DMS114 treated with DMSO at 0.1 percent for 48 hours (cell line): ENCODE measurements at regions not wholly inside any gene's neighbourhood (a gene's known extent, or its start where the extent isn't known, plus 50 kb on each side); places are given as distances from the start of the nearest gene placed in this dataset.

Experiments used
- DNase-seq: peaks from one replicate; lab custom pipeline; 2025; ENCODE audit not compliant: unreplicated experiment; lab: John Stamatoyannopoulos, UW

DNA sequence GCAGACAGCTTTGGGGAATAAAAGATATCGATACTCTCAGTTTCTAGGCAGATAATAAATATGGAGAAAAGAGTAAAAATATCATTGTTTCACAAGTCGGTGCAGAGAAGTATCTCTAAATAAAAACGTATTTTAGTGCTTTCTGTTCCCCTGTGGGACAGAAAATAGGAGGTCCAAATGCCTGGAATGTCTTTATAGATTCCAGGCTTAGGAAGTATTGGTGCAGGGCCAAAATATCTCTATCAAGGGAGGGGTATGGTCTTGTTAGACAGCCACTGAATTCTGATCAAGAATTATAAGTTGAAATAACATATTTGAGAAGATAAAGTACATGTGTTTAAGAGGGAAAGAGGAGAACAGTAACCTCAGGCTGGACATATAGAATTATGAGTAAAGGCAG, 596.4 kb downstream of the PCDH18 start:
- DNase-seq = no peak

DNA sequence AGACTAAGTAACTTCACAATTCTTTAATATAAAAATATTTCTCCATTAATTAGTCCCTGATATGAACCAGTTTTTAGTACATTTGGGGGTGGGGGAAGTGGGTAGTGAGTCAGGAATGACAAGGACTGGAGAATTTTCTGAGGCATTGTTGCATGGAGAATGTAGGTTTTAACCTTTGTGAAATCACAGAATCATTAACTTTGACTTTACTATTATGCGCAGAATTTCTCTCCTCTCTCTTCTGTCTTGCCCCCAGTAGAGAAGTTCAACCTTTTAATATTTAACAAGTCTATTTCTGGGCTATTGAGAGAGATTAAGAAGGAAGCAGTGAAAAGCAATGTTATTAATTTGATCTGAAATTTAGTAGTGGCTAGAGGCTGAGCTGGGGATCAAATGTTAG, 597.0 kb downstream of the PCDH18 start:
- no peak for DNase-seq

DNA sequence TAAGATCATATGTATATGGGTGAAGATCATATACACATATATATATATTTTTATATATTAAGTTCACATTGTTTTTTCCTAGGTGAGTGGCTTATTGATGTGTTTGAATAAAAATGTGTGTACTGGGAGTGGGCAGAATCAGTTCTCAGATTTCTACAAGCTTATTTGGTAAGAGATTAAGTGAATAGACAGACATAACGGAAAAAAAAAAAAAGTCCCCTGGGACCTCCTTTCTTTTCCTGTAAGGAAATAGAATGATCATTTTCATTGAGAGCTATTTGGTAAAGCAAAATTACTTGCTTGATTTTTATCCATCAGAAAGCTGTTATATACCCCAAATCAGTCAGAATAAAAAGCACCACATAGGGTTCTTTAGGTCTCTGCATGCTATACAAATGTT, 597.7 kb downstream of the PCDH18 start:
- no peak for DNase-seq

DNA sequence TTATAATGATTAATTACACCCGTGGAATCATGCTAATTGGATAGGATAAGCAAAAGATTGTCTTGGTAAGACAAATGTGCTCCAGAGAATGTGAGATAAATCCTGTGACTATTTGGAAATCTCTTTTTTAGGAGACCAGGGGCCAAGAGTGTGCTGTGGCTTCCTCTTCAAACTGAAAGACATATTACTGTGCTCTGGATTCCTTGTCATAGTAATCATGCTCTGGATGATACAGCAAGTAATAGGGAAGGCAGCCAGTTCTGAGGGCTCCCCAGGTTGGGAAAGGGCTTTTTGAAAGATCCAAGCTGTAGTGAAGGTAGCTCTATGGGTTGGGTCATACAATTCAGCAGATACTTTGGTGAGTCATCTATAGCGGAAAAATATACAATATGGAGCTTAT, 600.5 kb downstream of the PCDH18 start:
- DNase-seq = no peak

DNA sequence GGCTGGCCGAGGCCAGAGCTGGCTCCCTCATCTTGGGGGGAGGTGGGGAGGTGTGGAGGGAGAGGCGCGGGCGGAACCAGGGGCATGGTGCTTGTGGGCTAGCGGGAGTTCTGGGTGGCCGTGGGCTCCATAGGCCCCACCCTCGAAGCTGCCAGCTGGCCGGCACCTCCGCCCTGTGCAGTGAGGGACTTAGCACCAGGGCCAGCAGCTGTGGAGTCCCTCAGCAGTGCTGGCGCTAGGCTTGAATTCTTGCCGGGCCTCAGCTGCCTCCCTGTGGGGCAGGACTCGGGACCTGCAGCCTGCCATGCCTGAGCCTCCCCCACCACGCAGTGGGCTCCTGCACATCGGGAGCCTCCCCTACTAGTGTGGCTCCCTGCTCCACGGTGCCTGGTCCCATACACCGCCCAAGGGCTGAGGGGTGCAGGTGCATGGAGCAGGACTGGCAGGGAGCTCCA, 603.3 kb downstream of the PCDH18 start:
- DNase-seq = no peak

DNA sequence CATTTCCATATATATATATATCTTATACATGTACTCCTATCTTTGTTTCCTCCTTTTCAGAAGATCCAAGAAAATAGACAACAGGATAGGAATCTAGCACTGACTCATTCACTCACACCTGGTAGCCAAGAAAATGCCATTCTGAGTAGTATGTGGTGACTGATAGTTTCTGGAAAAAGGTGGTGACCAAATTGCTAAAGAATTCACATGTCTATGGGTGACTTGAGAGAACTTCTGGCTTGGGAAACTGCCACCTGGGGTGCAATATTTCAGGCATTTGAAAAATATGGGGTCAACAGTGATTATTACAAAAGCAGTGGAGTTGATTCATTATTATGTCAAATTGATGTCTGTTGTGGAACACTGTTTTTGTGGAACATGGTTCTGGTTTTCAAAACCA, 605.1 kb downstream of the PCDH18 start:
- DNase-seq = no peak

DNA sequence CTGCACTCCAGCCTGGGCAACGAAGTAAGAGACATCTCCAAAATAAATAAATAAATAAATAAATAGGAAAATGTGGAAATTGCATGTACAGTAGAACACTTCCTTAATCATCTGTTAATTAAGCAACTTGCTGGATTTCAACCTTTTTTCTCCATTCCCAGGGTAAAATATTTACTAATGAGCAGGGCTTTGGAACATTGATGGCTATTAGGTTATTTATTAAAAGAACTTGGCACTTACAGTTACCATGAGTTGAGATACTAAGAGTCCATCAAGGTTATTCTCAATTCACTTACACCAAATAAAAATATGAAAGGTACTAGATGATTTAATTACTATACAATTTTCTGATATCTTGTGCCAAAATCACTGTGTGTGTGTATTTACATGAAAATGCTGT, 607.1 kb downstream of the PCDH18 start:
- no peak for DNase-seq

DNA sequence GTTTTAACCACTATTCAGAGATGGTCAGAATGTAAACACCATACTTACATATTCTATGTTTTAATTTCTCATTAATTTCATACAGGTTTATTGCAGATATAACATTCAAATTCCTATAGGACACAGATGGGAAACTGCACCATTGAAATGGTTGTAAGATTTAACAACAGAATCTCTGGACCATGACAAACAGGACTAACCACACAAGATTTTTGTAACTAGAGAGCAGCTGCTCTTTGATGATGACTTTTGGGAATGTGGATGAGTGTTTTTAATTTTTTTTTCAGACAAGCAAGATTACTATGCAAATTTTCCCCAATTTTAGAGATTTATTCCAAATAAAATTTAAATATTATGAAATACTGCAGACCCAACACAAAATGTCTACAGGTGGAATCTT, 610.2 kb downstream of the PCDH18 start:
- no peak for DNase-seq

DNA sequence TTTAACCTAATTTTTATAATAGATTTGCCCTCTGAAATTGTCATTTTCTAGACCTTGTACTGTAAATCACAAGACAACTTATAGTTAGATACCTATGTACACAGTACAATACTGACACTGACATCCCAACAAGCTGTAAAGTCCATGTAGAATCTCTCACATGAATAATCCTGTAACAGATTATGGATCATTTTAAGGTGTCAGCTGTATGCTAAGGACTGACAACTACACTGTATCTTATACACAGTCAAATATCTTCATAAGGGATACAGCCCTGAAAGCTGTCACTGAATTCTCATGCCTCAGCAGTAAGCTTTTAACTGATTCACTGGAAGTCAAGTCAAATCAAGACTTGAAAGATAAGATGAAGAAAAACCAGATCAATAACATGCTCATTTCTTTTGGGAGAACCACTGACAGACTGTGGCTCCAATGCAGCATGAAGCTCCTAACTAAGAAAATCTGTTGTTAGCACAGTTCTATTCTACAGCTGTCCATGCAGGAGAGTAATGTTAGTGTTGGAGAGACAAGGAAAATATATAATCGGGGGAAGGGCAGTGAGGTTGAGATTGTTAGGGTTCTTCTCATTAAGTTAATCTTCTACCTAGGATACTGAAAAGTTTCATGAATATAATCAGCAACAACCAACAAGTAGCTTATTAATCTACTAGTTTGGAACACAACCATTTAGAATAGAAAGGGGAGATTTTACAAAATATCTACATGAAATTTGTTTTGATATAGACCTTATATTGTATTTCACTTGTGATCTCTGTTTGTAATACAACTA, 612.0 kb downstream of the PCDH18 start:
- DNase-seq = no peak

DNA sequence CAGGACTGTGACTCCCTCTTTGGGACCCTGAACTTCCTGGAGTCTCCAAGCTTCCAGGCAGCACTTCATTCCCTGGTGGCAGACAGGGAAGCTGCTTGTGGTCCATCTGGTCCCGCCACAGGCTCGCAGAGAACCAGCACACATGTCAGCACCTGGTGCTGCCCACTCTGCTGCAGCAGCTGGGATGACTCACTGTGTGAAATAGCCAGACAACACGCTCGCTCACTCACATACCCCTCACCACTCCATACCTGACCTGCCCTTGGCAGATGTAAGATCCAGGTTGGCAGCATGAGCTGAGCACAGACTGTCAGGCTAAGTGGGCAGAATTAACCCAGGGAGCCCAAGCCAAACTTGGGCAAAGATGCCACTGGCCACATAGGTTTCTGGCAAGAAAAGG, 613.5 kb downstream of the PCDH18 start:
- DNase-seq = no peak

DNA sequence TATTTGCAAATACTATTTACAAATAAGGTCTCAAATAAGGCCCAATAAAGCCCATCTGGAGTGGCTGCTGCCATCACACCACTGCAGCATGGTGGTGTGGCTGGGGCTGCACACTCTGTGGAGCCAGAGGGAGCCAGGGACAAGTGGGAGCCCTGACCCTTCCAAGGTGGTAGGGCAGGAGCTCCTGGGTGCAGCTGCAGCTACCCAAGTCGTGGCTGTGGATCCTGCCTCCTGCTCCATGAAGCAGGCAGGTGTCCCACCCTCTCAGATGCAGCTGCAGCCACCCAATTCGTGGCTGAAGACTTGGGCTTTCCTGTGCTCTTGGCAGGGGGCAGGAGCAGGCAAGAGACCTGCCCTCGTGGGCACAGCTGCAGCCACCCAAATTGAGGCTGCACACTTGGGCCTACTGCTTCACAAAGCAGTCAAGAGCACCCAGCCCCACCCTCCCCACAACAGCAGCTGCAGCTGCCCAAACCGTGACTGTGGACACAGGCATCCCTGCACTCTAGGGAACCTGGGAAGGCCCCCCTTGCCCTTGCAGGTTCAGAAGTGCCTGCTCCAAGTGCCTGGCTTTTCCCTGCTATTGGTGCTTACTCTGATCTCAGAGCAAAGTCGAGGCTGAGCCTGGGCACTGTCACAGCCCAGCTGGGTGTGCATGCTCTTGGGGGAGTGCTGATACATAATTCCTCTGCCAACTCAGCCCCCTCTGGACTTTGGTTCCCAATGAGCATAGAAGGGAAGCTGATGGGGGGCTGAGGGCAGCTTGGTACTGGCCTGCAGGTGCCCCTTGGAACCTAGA, 614.8 kb downstream of the PCDH18 start:
- no peak for DNase-seq

DNA sequence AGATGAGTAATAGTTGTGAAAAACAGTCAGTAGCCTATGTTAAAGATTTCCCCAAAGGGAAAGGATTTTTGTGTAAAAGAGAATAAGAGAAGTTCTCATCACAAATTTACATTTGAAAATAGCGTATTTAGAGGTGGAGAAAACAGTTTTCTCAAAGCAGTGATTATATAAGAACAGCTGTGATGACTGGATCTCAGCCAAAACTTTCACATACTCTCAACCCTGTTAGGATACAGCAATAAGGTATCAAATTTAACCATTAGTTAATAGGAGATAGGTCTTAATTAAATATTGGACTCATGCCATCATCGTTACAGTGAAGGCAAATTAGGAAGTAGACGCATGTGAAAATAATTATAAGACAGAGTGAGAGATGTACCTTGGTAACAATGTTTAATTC, 622.7 kb downstream of the PCDH18 start:
- DNase-seq = no peak

DNA sequence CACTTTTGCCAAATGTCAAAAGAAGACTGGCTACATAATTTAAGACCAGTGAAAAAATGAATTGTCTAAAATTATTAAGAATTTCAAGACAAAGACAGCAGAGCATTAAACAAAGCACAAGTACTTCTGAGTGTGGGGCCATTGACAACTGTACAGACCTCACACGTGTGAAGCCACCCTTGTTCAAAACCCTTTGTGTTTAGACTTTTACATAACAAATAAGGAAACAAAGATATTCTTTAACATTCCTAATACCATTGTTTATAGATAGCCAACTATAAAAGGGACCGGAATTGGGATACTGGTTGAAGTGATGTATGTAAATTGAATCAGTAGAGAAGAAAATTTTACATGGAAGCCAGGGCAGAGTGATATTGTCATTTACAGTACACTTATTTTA, 624.2 kb downstream of the PCDH18 start:
- DNase-seq = no peak

DNA sequence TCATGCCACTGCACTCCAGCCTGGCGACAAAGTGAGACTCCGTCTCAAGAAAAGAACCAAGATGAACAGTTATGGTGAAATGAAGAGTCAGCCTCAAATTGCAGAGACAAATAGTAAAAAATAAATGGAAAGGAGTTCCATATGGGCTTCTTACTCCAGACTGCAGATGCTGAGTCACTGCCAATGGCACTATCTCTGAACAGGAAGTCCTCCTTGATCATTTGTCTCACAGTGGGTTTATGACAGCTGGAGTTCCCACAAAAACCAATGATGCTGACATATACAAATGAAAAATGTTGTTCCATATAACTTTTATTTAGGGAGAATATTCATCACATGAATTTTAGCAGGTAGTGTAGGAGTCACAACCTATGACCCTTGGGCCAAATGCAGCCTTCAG, 631.6 kb downstream of the PCDH18 start:
- no peak for DNase-seq

DNA sequence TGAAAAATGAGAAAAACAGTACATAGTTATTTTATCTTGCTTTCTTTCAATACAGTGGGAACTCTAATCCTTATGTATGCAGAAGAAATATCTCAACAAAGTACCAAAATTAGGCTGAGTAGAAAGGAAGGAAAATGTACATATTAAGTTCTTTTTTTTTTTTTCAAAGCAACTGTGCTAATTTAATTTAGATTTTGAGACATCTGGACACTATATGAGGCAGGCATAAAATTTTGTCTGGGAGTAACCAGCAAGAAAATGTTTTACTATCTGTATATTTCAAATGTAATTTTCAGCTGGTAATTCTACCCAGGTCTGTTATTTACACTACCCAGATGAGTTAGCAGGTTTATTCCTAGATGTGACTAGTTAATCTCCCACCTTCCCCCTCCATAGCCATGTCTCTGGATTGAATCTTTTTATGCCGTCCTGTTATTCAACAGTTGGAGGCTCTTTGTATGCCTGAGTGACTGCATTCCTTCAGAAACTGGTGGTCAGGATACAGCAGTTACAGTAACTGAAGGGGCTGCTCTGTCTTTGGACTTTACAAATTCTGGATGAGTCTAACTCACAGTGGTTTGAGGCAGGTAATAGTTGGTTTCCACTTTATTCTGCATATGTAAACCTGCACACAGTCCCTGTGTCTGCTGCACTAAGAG, 633.6 kb downstream of the PCDH18 start:
- no peak for DNase-seq

DNA sequence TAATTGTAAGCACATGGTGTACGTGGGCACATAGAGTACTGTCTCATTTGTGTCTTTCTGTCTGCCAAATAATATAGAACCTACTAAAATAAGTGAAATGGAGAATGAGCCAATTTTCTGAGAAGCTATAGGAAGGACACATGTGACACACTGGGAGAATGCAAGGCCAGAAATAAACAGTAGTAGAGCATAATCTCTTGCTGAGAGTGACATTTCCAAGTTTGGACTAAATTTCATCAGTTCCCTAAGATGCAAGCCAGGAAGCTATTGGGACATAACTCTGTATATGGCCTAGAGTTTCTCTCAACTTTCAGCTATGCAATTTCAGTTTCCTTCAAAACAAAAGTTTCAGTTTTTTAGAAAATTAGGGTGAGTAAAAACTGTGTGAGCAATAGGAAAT, 638.7 kb downstream of the PCDH18 start:
- no peak for DNase-seq

DNA sequence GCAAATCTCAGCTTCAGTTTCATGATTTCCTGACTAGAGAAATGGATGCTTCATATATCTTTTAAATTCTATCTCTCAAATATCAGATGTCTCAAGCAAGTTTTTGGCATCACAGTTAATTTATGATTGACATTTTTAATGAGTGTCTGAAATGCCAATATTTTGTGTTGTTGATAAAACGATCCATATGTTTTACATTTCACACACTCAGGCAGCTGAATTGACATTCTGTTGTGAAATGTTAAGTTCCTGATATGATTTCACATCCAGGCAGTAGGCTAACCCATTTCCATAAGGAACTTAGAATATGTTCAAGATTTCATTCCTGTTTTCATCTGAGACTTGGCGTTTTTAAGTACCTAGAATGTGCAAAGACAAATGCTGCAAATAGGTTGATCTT, 650.6 kb downstream of the PCDH18 start:
- no peak for DNase-seq

DNA sequence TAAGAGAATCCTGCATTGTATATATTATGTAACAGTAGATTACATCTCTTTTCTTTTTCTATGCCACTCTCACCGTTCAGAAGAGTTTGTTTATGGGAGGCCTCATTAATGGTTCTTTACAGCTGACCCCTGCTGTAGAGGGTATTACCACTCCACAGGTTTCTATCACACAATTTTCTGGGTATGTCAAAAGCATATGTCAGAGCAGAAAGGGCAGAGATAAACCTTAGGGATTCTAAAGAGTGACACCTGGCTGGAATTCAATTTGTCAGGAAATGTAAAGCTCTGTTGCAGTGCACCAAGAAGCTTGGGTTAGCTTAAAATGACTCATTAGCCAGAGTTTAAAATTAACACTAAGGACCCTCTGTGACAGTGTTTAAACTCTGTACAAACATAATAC, 658.7 kb downstream of the PCDH18 start:
- no peak for DNase-seq

DNA sequence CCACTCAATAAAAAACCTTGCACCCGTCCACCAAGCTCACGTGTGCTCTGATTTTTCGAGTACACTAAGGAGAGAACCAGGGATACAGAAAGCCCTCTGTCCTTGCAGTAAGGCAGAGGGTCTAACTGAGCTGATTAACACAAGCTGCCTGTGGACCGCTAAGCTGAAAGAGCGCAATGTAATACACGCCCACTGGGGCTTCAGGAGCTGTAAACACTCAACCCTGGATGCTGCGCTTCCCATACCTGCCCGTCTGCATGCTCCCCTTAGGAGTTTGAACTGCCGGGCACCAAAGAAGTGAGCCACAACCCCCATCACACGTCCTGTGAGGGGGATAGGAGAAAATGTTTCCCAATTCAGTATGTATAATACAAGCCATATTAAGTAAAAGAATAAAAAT, 664.8 kb downstream of the PCDH18 start:
- no peak for DNase-seq

DNA sequence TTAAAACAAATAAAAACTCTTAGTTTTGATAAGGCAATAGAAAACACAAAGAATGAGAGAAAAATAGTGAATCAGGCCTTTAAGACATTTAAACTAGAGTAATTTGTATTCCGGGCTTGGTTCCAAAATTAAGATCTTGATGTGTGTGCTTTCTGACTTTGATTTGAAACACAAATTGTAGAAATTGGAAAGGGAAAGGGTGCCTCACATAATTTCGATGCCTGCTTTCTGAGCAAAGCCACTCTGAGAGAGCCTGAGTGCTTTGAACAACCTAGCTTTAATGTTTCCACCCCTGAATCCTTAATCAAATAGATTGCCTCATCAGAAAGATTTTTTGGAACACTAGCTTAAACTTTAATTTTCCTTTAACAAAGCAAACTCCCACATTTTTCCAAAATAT, 666.8 kb downstream of the PCDH18 start:
- DNase-seq = no peak

DNA sequence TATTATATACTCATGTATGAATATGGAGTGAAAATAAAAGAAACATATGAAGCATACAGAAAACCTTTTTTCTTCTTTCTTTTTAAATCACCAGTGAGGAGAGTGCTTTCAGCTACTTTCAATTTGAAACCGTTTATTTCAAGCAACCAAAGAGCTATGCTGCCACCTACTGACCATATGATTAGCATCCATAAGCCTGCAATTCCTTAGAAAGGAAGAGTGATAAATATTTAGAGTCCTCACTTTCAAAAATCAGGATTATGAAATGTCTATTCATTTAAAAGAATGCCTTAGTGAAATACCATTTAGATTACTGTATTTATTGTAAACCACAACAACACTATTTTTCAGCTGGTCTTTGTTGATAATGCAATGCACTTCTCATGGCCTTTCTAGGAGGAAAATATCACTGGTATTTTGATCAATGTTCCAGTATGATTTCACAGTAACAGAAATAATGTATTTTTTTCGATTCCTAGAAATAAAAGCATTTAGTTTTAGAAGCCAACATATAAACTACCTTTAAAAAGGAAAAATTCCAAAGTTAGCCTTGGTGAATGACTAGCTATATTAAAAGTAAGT, 667.6 kb downstream of the PCDH18 start:
- DNase-seq = peak; percentile 52

DNA sequence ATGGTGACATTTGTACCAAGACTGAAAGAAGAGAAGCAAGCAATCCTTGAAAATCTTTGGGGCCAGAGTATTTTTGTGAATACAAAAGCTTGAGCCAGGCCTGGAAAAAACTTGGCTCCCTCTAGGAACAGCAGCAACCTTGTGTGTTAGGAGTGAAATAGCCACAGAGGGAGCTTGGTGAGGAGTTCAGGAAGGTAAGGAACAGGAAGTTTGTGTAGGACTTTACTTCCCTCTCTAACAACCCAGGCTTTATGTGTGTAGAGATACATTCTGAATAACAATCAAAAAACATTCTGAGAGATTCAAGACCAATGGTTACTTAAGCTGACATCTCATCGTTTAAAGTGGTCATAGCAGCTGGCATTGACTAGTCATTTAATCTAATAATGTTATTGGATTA, 668.5 kb downstream of the PCDH18 start:
- no peak for DNase-seq
